Mesenchymal stem cell (in vitro differentiated cells and primary cell): ENCODE measurements at regions not wholly inside any gene's neighbourhood (a gene's known extent, or its start where the extent isn't known, plus 50 kb on each side); places are given as distances from the start of the nearest gene placed in this dataset.

Experiments used
- DNase-seq: peaks from one replicate; pipeline ENCODE4 v3.0.0-alpha.2; 2013
- H2AFZ ChIP-seq: one replicate; pipeline ENCODE4 v1.6.1; 2013; ENCODE audit warnings: low read depth, mild to moderate bottlenecking, control low read depth, inconsistent platforms, low read length, moderate library complexity
- H2AK5ac ChIP-seq: 2 replicates; pipeline ENCODE4 v1.6.1; 2013; ENCODE audit warnings: low read length, moderate library complexity, mild to moderate bottlenecking, inconsistent platforms; ENCODE audit not compliant: severe bottlenecking
- H2BK120ac ChIP-seq: one replicate; pipeline ENCODE4 v1.6.1; 2013; ENCODE audit warnings: low read depth, mild to moderate bottlenecking, inconsistent platforms, low read length, moderate library complexity
- H2BK12ac ChIP-seq, 2 experiments: one replicate each; pipeline ENCODE4 v1.6.1; 2013; ENCODE audit warnings: inconsistent platforms in 2 of 2, low read length in 2 of 2, mild to moderate bottlenecking in 2 of 2, moderate library complexity in 2 of 2, control low read depth in 1 of 2
- H2BK15ac ChIP-seq: one replicate; pipeline ENCODE4 v1.6.1; 2013; ENCODE audit warnings: mild to moderate bottlenecking, low read depth, inconsistent platforms; ENCODE audit not compliant: poor library complexity, severe bottlenecking
- H2BK5ac ChIP-seq: 2 replicates; pipeline ENCODE4 v1.6.1; 2013; ENCODE audit warnings: low read depth, mild to moderate bottlenecking, low read length, control low read depth, inconsistent platforms; ENCODE audit not compliant: poor library complexity, severe bottlenecking
- H3K14ac ChIP-seq, 2 experiments: one replicate each; pipeline ENCODE4 v1.6.1; 2013; ENCODE audit warnings: inconsistent platforms in 2 of 2, low read length in 2 of 2, control low read depth in 1 of 2, mild to moderate bottlenecking in 1 of 2, moderate library complexity in 1 of 2
- H3K18ac ChIP-seq, 2 experiments: one replicate each; pipeline ENCODE4 v1.6.1; 2013; ENCODE audit warnings: inconsistent platforms in 2 of 2, low read length in 2 of 2, control low read depth in 1 of 2, low read depth in 1 of 2, mild to moderate bottlenecking in 1 of 2
- H3K23ac ChIP-seq, 2 experiments: one replicate each; pipeline ENCODE4 v1.6.1; 2013; ENCODE audit warnings: inconsistent platforms in 2 of 2, low read length in 2 of 2, mild to moderate bottlenecking in 2 of 2, moderate library complexity in 2 of 2, control low read depth in 1 of 2
- H3K27ac ChIP-seq: 2 replicates; pipeline ENCODE4 v1.5.1; 2013; ENCODE audit warnings: mild to moderate bottlenecking, moderate library complexity, low read length, control low read depth, inconsistent platforms; ENCODE audit not compliant: poor library complexity, severe bottlenecking
- H3K27me3 ChIP-seq, 2 experiments: 2 replicates each; pipeline versions ENCODE4 v1.6.1 to v1.7.0; 2013; ENCODE audit warnings: low read length in 2 of 2, mild to moderate bottlenecking in 2 of 2, moderate library complexity in 2 of 2, control low read depth in 1 of 2, inconsistent platforms in 1 of 2; ENCODE audit not compliant: control insufficient read depth in 1 of 2, insufficient read depth in 1 of 2
- H3K36me3 ChIP-seq, 2 experiments: 2 replicates each; pipeline versions ENCODE4 v1.6.1 to v1.7.0; 2013; ENCODE audit warnings: low read length in 2 of 2, control low read depth in 1 of 2, inconsistent platforms in 1 of 2, low read depth in 1 of 2, mild to moderate bottlenecking in 1 of 2; ENCODE audit not compliant: insufficient read depth in 2 of 2, control insufficient read depth in 1 of 2
- H3K4ac ChIP-seq, 2 experiments: one replicate each; pipeline ENCODE4 v1.6.1; 2013; ENCODE audit warnings: inconsistent platforms in 2 of 2, low read length in 2 of 2, mild to moderate bottlenecking in 2 of 2, moderate library complexity in 2 of 2, control low read depth in 1 of 2, low read depth in 1 of 2
- H3K4me1 ChIP-seq: 2 replicates; pipeline ENCODE4 v1.6.1; 2013; ENCODE audit warnings: low read depth, low read length, control low read depth; ENCODE audit not compliant: control insufficient read depth, insufficient read depth
- H3K4me2 ChIP-seq: 2 replicates; pipeline ENCODE4 v1.6.1; 2013; ENCODE audit warnings: low read length, mild to moderate bottlenecking, inconsistent platforms; ENCODE audit not compliant: poor library complexity, severe bottlenecking
- H3K4me3 ChIP-seq, 2 experiments: 2 replicates each; pipeline versions ENCODE4 v1.5.1 to v1.7.0; 2013; ENCODE audit warnings: low read length in 2 of 2, mild to moderate bottlenecking in 2 of 2, control low read depth in 1 of 2, low read depth in 1 of 2; ENCODE audit not compliant: insufficient read depth in 1 of 2
- H3K79me1 ChIP-seq: replicated peaks from 2 replicates; pipeline ENCODE4 v1.6.1; 2013; ENCODE audit warnings: mild to moderate bottlenecking, control low read depth, low read length, inconsistent platforms; ENCODE audit not compliant: poor library complexity, severe bottlenecking
- H3K9ac ChIP-seq: 2 replicates; pipeline ENCODE4 v1.7.0; 2013; ENCODE audit warnings: mild to moderate bottlenecking, low read length, moderate library complexity
- H3K9me3 ChIP-seq: 2 replicates; pipeline ENCODE4 v1.7.0; 2013; ENCODE audit warnings: mild to moderate bottlenecking, low read length; ENCODE audit not compliant: control insufficient read depth
- H4K8ac ChIP-seq: one replicate; pipeline ENCODE4 v1.6.1; 2013; ENCODE audit warnings: inconsistent platforms, mild to moderate bottlenecking, low read length, moderate library complexity
- H4K91ac ChIP-seq: one replicate; pipeline ENCODE4 v1.6.1; 2013; ENCODE audit warnings: mild to moderate bottlenecking, low read length, inconsistent platforms
- WGBS: methylation state at CpG from one replicate; pipeline ENCODE4 v1.1.7; 2013; ENCODE audit warnings: mixed read lengths; 5-methylcytosine and 5-hydroxymethylcytosine counted together

- Histone ChIP-seq H2AFZ (no peak overlapping the region), H3K14ac (no peak overlapping the region), H3K27ac (no peak overlapping the region), H2AK5ac (no peak overlapping the region), H3K36me3 (no peaks in the 10 kb centered on the region), H4K8ac (no peak overlapping the region), H2BK15ac (no peak overlapping the region), H3K18ac (no peak overlapping the region), H3K9ac (no peak overlapping the region), H3K27me3 (peaks cover 0 to 2% of the 10 kb centered on the region in 2 experiments), H2BK5ac (no peak overlapping the region), H3K4me1 (no peaks in the 10 kb centered on the region), H3K23ac (no peak overlapping the region), H4K91ac (no peak overlapping the region), H3K4me2 (no peak overlapping the region), H2BK12ac (no peak overlapping the region), H3K79me1 (no peaks in the 10 kb centered on the region), H3K4ac (no peak overlapping the region), H3K4me3 (no peak overlapping the region), H3K9me3 (no peaks in the 10 kb centered on the region), H2BK120ac (no peak overlapping the region)
- DNase-seq: no peak
- WGBS: 87% methylated on average over 12 of the region's 12 CpGs
These were observed 93.6 kb upstream of the GRIK1 start for GRCh38 chr21:30033441-30033840.

DNA sequence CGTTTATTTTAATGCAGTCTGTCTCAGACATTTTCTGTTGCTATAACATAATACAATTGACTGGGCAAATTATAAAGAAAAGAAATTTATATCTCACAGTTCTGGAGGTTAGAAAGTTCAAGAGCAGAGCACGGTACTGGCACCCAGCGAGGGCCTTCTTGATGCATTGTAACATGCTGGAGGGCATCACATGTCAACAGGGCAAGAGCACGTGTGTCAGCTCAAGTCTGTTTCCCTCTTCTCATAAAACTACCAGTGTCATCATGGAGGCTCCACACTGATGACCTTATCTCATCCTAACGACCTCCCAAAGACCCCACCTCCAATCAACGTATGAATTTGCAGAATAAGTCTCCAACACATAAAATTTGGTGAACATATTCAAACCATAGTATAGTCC lies 90.6 kb upstream of the GRIK1 start:
- Histone ChIP-seq H3K27ac (no peak overlapping the region), H3K4ac (no peak overlapping the region), H3K23ac (no peak overlapping the region), H3K9ac (no peak overlapping the region), H3K18ac (no peak overlapping the region), H2BK5ac (no peak overlapping the region), H3K27me3 (no peaks in the 10 kb centered on the region), H2AK5ac (no peak overlapping the region), H3K9me3 (no peaks in the 10 kb centered on the region), H2AFZ (no peak overlapping the region), H4K91ac (no peak overlapping the region), H3K14ac (no peak overlapping the region), H2BK15ac (no peak overlapping the region), H3K36me3 (no peaks in the 10 kb centered on the region), H2BK12ac (no peak overlapping the region), H2BK120ac (no peak overlapping the region), H3K4me1 (no peaks in the 10 kb centered on the region), H3K79me1 (no peaks in the 10 kb centered on the region), H3K4me2 (no peak overlapping the region), H4K8ac (no peak overlapping the region), H3K4me3 (no peak overlapping the region)
- DNase-seq: no peak
- 69% methylated on average over 3 of the region's 6 CpGs for WGBS

DNA sequence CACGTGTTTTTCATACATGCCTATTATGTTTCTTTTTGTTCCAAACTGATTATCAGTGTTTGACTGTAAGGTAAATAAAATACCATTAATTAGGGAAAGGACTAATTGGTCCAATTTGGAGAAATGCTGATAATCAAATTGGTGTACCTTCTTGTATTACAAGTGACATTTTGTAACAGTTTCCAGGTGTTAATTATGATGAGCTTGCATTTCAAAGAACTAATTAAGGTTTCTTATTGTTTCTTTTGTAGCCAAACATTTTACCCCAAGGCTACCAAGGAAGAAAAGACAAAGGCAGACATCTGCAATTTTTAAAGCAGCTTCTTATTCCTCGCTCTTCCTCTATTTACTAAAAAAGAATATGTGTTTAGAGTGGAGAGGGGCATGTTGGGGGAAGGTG lies 88.7 kb upstream of the GRIK1 start:
- Histone ChIP-seq H3K27ac (no peak overlapping the region), H2AFZ (no peak overlapping the region), H3K9me3 (no peaks in the 10 kb centered on the region), H3K4me3 (no peak overlapping the region), H2BK5ac (no peak overlapping the region), H3K36me3 (no peaks in the 10 kb centered on the region), H2BK120ac (no peak overlapping the region), H3K4ac (no peak overlapping the region), H3K23ac (no peak overlapping the region), H3K18ac (no peak overlapping the region), H2AK5ac (no peak overlapping the region), H3K9ac (no peak overlapping the region), H3K4me1 (no peaks in the 10 kb centered on the region), H3K4me2 (no peak overlapping the region), H4K8ac (no peak overlapping the region), H2BK15ac (no peak overlapping the region), H4K91ac (no peak overlapping the region), H2BK12ac (no peak overlapping the region), H3K27me3 (no peaks in the 10 kb centered on the region), H3K14ac (no peak overlapping the region), H3K79me1 (no peaks in the 10 kb centered on the region)
- no peak for DNase-seq
- WGBS: no CpG with 5 or more reads among the region's 2 CpGs

GRCh38 chr21:30027986-30028385 lies 88.2 kb upstream of the GRIK1 start:
- H2BK12ac ChIP-seq: no peak overlapping the region
- no peaks in the 10 kb centered on the region for H3K79me1 ChIP-seq
- H3K14ac ChIP-seq: no peak overlapping the region
- H2BK15ac ChIP-seq: no peak overlapping the region
- H3K4me3 ChIP-seq: no peak overlapping the region
- 72% methylated on average over 6 of the region's 6 CpGs for WGBS
- H3K27ac ChIP-seq: no peak overlapping the region
- H3K18ac ChIP-seq: no peak overlapping the region
- H4K91ac ChIP-seq: no peak overlapping the region
- no peak overlapping the region for H3K4ac ChIP-seq
- H2BK120ac ChIP-seq: no peak overlapping the region
- no peaks in the 10 kb centered on the region for H3K4me1 ChIP-seq
- no peaks in the 10 kb centered on the region for H3K9me3 ChIP-seq
- no peak overlapping the region for H3K9ac ChIP-seq
- H2BK5ac ChIP-seq: no peak overlapping the region
- H3K36me3 ChIP-seq: no peaks in the 10 kb centered on the region
- no peak overlapping the region for H2AK5ac ChIP-seq
- no peak overlapping the region for H3K4me2 ChIP-seq
- no peak overlapping the region for H4K8ac ChIP-seq
- DNase-seq: no peak
- no peaks in the 10 kb centered on the region for H3K27me3 ChIP-seq
- no peak overlapping the region for H2AFZ ChIP-seq
- no peak overlapping the region for H3K23ac ChIP-seq
